ENCODE measurements at regions not wholly inside any gene's neighbourhood (a gene's known extent, or its start where the extent isn't known, plus 50 kb on each side); places are given as distances from the start of the nearest gene placed in this dataset.

DNA sequence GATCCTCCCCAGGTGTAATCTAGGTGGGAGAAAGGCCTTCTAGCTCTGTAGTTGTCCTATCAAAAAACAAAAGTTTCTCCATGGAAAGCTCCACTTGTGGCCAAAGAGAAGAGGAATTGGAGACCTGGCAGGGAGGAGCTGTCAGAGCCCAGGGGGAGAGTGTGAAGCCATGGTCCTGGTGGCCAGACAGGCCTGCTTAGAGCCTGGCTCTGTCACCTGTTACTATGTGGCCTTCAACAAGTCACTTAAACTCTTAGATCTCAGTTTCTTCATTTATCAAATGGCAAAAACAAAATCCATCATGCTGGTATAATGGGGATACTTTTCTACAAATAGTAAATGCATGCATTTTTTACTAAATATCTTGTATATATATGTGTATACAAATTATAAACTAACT, 59.0 kb upstream of the NFE2L3 start:
- no peak overlapping the region for H3K4me3 ChIP-seq (ENCODE audit: control insufficient read depth, low read depth, low read length)
- TF ChIP-seq CTCF (IDR thresholded peaks at IDR 0.05; ENCODE audit: control insufficient read depth, insufficient read depth, low read depth, low read length, missing control alignments) = no peak
- DNase-seq (ENCODE audit: low read depth) = no peak

DNA sequence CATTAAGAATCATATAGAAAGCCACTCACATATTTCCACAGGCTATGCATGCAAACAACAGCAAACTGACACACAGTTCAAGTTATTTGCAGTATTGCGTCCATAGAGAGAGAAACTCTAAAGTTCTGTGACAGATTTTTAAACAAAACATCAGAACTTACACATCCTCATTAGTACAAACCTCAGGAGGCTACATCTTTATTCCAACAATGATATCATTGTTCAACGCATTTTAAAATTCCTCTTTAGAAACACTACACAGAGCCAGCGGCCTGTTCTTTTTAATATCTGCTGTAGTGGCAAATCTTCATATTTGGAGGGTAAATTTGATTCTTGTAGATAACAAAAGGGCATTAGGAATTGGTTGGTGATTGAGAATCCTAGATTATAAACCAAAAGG, 55.9 kb upstream of the NFE2L3 start:
- no peak for DNase-seq (ENCODE audit: low read depth)
- TF ChIP-seq CTCF (IDR thresholded peaks at IDR 0.05; ENCODE audit: control insufficient read depth, insufficient read depth, low read depth, low read length, missing control alignments) = no peak
- no peak overlapping the region for H3K4me3 ChIP-seq (ENCODE audit: control insufficient read depth, low read depth, low read length)

GRCh38 chr7:26097837-26098668, 53.9 kb upstream of the NFE2L3 start:
- DNase-seq (ENCODE audit: low read depth) = no peak
- no peak overlapping the region for H3K4me3 ChIP-seq (ENCODE audit: control insufficient read depth, low read depth, low read length)
- TF ChIP-seq CTCF (IDR thresholded peaks at IDR 0.05; ENCODE audit: control insufficient read depth, insufficient read depth, low read depth, low read length, missing control alignments) = no peak

DNA sequence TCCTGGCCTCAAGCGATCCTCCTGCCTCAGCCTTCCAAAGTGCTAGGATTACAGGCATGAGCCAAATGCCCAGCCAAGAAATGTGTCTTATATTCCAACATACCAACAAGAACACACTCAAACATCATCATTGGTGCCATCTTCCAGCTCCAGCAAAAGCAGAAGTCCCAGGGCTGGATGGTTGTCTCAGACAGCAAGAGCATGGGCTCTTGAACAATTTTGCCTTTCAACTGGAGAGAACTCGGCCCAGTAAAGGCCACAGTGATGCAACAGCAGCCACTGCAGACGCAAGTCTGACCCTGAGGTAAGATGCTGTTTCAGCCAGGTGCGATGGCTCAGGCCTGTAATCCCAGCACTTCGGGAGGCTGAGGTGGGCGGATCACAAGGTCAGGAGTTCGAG, 52.8 kb upstream of the NFE2L3 start:
- no peak for DNase-seq (ENCODE audit: low read depth)
- no peak for TF ChIP-seq CTCF (IDR thresholded peaks at IDR 0.05; ENCODE audit: control insufficient read depth, insufficient read depth, low read depth, low read length, missing control alignments)
- no peak overlapping the region for H3K4me3 ChIP-seq (ENCODE audit: control insufficient read depth, low read depth, low read length)

DNA sequence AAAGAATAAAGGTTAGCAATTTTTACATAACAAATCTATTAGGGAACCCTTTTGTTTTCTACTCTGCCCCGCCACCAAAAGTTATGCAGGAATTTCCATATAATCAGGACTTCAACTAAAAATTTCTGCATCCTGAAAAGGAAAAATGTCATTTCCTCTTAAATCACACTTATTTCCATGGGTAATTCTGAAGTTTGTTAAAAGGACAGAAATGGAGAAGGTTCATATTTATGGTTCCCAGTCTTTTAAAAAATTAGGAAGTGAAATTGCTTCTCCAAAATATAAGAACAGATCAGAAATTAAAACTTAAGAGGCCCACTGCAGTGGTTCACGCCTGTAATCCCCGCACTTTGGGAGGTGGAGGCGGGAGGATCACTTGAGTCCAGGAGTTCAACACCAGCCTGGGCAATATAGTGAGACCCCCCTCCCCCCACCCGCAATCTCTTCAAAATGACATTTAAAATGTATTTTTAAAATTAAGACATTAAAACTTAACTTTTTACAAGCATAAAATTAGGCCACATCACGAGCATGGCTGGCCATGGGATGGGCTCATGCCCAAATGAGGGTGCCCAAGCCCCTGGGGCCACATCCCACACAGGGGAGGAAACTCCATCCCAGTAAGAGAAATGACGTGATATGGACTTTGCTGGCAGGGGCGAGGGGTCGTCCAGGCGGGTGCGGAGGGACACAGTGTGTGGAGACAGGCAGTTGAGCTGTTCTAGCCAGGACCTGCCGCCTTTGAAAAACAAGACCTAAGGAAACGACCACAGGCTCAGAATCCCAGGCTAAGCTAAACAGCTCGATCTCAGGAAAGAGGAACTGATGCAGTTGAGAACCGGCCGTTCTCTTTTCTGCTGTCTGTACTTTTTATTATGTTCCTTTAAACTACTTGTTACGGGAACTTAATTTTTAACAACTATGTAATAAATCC, 51.3 kb upstream of the NFE2L3 start:
- DNase-seq (ENCODE audit: low read depth) = no peak
- H3K4me3 ChIP-seq (ENCODE audit: control insufficient read depth, low read depth, low read length) = no peak overlapping the region
- no peak for TF ChIP-seq CTCF (IDR thresholded peaks at IDR 0.05; ENCODE audit: control insufficient read depth, insufficient read depth, low read depth, low read length, missing control alignments)

GRCh38 chr7:26101361-26102151, 50.4 kb upstream of the NFE2L3 start:
- no peak for TF ChIP-seq CTCF (IDR thresholded peaks at IDR 0.05; ENCODE audit: control insufficient read depth, insufficient read depth, low read depth, low read length, missing control alignments)
- no peak for DNase-seq (ENCODE audit: low read depth)
- H3K4me3 ChIP-seq (ENCODE audit: control insufficient read depth, low read depth, low read length) = no peak overlapping the region
